ENCODE measurements at regions not wholly inside any gene's neighbourhood (a gene's known extent, or its start where the extent isn't known, plus 50 kb on each side); places are given as distances from the start of the nearest gene placed in this dataset.

DNA sequence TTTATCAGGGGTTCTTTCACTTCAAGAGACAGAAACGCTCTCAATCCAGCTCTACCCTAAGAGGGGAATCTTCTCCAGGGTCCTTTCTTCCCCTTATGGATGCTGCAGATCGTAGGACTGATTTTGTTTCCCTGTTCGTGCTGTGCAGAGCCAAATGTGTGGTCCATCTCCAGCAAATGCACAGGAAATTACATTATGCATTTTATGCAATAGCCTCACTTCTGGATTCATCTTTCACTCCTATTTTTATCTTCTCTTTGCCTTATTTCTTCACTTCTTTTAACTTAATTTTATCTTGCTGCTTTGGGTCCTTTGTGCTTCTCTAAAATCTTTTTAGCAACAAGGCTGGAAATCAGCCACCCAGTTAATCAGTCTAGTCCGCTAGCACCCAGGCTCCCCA lies 184.5 kb upstream of the INHBA start:
- Histone ChIP-seq H3K27me3 (ENCODE audit: insufficient read depth, poor library complexity, severe bottlenecking) (no peaks in the 10 kb centered on the region), H3K27ac (ENCODE audit: poor library complexity, severe bottlenecking) (no peak overlapping the region), H3K4me3 (ENCODE audit: severe bottlenecking) (no peak overlapping the region), H3K9me3 (ENCODE audit: severe bottlenecking) (no peaks in the 10 kb centered on the region), H3K36me3 (ENCODE audit: low read depth) (no peaks in the 10 kb centered on the region), H3K4me1 (ENCODE audit: insufficient read depth, poor library complexity, severe bottlenecking) (peaks cover 16% of the 10 kb centered on the region)
- TF ChIP-seq, protein P1, sequence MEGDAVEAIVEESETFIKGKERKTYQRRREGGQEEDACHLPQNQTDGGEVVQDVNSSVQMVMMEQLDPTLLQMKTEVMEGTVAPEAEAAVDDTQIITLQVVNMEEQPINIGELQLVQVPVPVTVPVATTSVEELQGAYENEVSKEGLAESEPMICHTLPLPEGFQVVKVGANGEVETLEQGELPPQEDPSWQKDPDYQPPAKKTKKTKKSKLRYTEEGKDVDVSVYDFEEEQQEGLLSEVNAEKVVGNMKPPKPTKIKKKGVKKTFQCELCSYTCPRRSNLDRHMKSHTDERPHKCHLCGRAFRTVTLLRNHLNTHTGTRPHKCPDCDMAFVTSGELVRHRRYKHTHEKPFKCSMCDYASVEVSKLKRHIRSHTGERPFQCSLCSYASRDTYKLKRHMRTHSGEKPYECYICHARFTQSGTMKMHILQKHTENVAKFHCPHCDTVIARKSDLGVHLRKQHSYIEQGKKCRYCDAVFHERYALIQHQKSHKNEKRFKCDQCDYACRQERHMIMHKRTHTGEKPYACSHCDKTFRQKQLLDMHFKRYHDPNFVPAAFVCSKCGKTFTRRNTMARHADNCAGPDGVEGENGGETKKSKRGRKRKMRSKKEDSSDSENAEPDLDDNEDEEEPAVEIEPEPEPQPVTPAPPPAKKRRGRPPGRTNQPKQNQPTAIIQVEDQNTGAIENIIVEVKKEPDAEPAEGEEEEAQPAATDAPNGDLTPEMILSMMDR (IDR thresholded peaks at IDR 0.05; ENCODE audit: poor library complexity, severe bottlenecking): no peak
- DNase-seq (ENCODE audit: low spot score) (no peak), ATAC-seq (ENCODE audit: low read depth) (no peak)

DNA sequence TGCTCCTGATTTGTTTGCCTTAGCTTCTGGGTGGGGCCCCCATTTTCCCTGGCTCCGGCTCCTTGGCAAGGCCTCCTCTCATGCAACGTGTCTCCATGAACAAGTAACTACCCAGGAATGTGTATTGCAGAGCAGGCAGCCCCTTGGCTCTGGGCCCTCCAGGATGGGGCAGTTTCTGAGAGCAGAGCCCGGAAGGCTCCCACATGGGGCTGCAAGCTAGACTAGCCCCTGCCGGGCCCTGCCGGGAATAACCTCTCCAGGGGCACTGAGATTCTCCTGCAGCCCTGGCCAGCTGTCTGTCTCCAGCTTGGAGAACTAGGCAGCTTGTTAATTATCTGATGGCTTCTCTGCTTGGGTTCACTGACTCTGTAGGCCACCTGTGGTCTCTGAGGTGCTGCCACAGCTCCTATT lies 184.0 kb upstream of the INHBA start:
- Histone ChIP-seq H3K4me3 (ENCODE audit: severe bottlenecking) (no peak overlapping the region), H3K4me1 (ENCODE audit: insufficient read depth, poor library complexity, severe bottlenecking) (peaks cover 16% of the 10 kb centered on the region), H3K9me3 (ENCODE audit: severe bottlenecking) (no peaks in the 10 kb centered on the region), H3K27me3 (ENCODE audit: insufficient read depth, poor library complexity, severe bottlenecking) (no peaks in the 10 kb centered on the region), H3K36me3 (ENCODE audit: low read depth) (no peaks in the 10 kb centered on the region), H3K27ac (ENCODE audit: poor library complexity, severe bottlenecking) (no peak overlapping the region)
- TF ChIP-seq, protein P1 (IDR thresholded peaks at IDR 0.05; ENCODE audit: poor library complexity, severe bottlenecking): no peak
- DNase-seq (ENCODE audit: low spot score) (no peak), ATAC-seq (ENCODE audit: low read depth) (peak; percentile 53)

DNA sequence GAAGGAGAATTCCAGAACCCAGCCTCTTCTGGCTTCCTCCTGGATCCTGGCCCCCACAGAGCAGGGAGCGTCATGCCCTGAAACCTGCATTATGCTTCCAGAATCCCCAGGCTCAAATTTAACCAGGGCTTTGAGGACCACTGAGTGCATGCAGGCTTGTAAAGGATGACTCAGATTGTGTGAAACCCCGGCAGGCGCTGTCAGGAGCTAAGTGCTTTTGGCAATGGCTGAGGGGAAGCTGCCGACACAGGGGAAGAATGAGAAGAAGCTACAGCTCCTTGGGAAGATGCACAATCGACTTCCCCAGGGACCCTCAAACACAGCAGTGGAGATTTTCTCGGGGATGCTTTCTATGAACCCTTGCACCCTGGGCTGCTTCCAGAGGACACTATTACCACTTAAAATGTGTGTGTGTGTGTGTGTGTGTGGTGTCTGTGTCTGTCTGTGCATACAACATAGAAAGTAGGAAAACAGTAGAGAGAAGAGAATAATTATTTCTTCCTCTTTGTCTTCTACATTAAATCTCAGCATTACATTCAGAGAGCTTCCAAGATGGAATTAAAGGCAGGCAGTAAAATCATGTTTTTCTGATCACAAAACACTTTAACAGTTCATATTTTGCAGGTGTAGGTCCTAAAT lies 183.5 kb upstream of the INHBA start:
- ATAC-seq (ENCODE audit: low read depth) (peak; percentile 53; the same call in 2 of the 3 replicates), DNase-seq (ENCODE audit: low spot score) (no peak)
- Histone ChIP-seq H3K27ac (ENCODE audit: poor library complexity, severe bottlenecking) (no peak overlapping the region), H3K36me3 (ENCODE audit: low read depth) (no peaks in the 10 kb centered on the region), H3K9me3 (ENCODE audit: severe bottlenecking) (no peaks in the 10 kb centered on the region), H3K4me1 (ENCODE audit: insufficient read depth, poor library complexity, severe bottlenecking) (peaks cover 16% of the 10 kb centered on the region), H3K27me3 (ENCODE audit: insufficient read depth, poor library complexity, severe bottlenecking) (no peaks in the 10 kb centered on the region), H3K4me3 (ENCODE audit: severe bottlenecking) (no peak overlapping the region)
- TF ChIP-seq, protein P1 (IDR thresholded peaks at IDR 0.05; ENCODE audit: poor library complexity, severe bottlenecking): no peak

DNA sequence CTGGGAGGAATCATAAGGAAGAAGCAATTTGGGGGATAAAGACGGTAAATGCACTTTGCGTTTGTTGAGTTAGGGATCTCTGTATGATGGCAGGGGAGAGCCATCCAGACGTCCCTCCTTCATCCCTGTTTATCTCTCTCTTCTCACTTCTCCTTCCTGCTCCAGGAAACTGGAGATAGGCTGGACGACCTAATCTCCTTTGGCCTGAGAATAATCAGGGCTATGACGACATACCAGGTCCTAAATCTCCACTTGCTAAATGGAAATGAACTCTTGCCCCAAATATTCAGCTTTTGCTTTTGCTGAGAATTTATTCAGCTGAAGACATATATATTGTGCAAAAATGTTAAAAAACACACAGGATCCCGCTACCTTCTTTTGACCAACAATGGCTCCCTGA lies 182.9 kb upstream of the INHBA start:
- Histone ChIP-seq H3K4me1 (ENCODE audit: insufficient read depth, poor library complexity, severe bottlenecking) (peaks cover 16% of the 10 kb centered on the region), H3K27me3 (ENCODE audit: insufficient read depth, poor library complexity, severe bottlenecking) (no peaks in the 10 kb centered on the region), H3K36me3 (ENCODE audit: low read depth) (no peaks in the 10 kb centered on the region), H3K4me3 (ENCODE audit: severe bottlenecking) (no peak overlapping the region), H3K27ac (ENCODE audit: poor library complexity, severe bottlenecking) (no peak overlapping the region), H3K9me3 (ENCODE audit: severe bottlenecking) (no peaks in the 10 kb centered on the region)
- no peak for DNase-seq (ENCODE audit: low spot score)
- no peak for ATAC-seq (ENCODE audit: low read depth)
- TF ChIP-seq, protein P1 (IDR thresholded peaks at IDR 0.05; ENCODE audit: poor library complexity, severe bottlenecking): no peak

DNA sequence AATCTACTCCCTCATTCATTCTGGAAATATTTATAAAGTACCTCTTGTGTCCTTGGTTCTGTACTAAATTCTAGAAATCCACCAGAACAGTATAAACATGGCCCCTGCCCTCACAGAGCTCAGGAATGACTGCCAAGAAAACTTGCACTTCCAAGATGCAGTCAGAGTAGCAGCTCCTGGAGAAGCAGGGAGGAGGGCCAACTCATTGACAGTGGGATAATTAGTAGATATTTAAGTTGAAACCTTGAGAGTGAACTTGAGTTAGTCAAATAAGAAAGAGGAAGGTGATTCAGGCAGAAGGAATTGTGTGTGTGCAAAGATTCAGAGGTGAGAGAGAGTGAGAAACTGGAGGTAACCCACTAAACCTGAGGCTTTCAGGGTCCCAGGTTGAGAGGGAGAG lies 182.2 kb upstream of the INHBA start:
- TF ChIP-seq, protein P1 (IDR thresholded peaks at IDR 0.05; ENCODE audit: poor library complexity, severe bottlenecking): no peak
- H3K27me3 ChIP-seq (ENCODE audit: insufficient read depth, poor library complexity, severe bottlenecking): no peaks in the 10 kb centered on the region
- no peak overlapping the region for H3K27ac ChIP-seq (ENCODE audit: poor library complexity, severe bottlenecking)
- H3K9me3 ChIP-seq (ENCODE audit: severe bottlenecking): no peaks in the 10 kb centered on the region
- ATAC-seq (ENCODE audit: low read depth) (peak; percentile 58), DNase-seq (ENCODE audit: low spot score) (no peak)
- peaks cover 16% of the 10 kb centered on the region for H3K4me1 ChIP-seq (ENCODE audit: insufficient read depth, poor library complexity, severe bottlenecking)
- no peak overlapping the region for H3K4me3 ChIP-seq (ENCODE audit: severe bottlenecking)
- H3K36me3 ChIP-seq (ENCODE audit: low read depth): no peaks in the 10 kb centered on the region
